Hepatocyte (in vitro differentiated cells): ENCODE measurements at regions not wholly inside any gene's neighbourhood (a gene's known extent, or its start where the extent isn't known, plus 50 kb on each side); places are given as distances from the start of the nearest gene placed in this dataset.

ENCODE experiments used
- EZH2 ChIP-seq: fragments of 200-600 bp; sonication (generic); IDR thresholded peaks from 2 replicates; pipeline ENCODE4 v1.6.1; 2016; ENCODE audit warnings: antibody characterized with exemption, mild to moderate bottlenecking, borderline replicate concordance
- TF ChIP-seq, protein P1 (sequence below): fragments of 200-600 bp; sonication (generic); IDR thresholded peaks from 2 replicates; pipeline ENCODE4 v1.5.1; 2016; ENCODE audit warnings: antibody characterized with exemption, mild to moderate bottlenecking; ENCODE audit not compliant: poor library complexity

DNA sequence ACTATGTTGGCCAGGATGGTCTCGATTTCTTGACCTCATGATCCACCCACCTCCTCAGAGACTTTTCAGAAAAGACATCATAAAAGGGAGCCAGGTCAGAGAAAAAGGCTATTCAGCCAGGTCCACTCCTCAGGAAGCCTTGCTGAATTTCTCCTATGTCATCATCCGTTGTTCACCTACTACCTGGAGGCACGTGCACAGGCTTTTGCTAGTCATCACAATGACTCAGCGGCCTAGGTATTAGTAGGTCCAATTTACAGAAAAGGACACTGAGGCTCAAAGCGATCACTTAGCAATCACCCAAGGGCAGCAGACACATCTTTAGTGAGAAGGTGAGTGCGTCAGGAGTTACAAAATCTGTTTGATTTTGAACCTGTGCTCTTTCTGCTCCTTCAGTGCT lies 72.3 kb upstream of the RAD23B start:
- TF ChIP-seq, protein P1, sequence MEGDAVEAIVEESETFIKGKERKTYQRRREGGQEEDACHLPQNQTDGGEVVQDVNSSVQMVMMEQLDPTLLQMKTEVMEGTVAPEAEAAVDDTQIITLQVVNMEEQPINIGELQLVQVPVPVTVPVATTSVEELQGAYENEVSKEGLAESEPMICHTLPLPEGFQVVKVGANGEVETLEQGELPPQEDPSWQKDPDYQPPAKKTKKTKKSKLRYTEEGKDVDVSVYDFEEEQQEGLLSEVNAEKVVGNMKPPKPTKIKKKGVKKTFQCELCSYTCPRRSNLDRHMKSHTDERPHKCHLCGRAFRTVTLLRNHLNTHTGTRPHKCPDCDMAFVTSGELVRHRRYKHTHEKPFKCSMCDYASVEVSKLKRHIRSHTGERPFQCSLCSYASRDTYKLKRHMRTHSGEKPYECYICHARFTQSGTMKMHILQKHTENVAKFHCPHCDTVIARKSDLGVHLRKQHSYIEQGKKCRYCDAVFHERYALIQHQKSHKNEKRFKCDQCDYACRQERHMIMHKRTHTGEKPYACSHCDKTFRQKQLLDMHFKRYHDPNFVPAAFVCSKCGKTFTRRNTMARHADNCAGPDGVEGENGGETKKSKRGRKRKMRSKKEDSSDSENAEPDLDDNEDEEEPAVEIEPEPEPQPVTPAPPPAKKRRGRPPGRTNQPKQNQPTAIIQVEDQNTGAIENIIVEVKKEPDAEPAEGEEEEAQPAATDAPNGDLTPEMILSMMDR = no peak
- TF ChIP-seq EZH2 = no peak
